ENCODE measurements at regions not wholly inside any gene's neighbourhood (a gene's known extent, or its start where the extent isn't known, plus 50 kb on each side); places are given as distances from the start of the nearest gene placed in this dataset.

- H3K4me3 ChIP-seq = no peak overlapping the region
- TF ChIP-seq CTCF (IDR thresholded peaks at IDR 0.05) = no peak
- no peak for DNase-seq (ENCODE audit: low spot score)
- H3K27ac ChIP-seq = no peak overlapping the region
These were observed 526.3 kb upstream of the FAM241A start for GRCh38 chr4:111618908-111619307.

GRCh38 chr4:111628437-111628836 lies 516.8 kb upstream of the FAM241A start:
- no peak for TF ChIP-seq CTCF (IDR thresholded peaks at IDR 0.05)
- Histone ChIP-seq H3K4me3 (no peak overlapping the region), H3K27ac (no peak overlapping the region)
- DNase-seq (ENCODE audit: low spot score) = no peak

GRCh38 chr4:111630705-111631104 lies 514.5 kb upstream of the FAM241A start:
- no peak for DNase-seq (ENCODE audit: low spot score)
- Histone ChIP-seq H3K27ac (no peak overlapping the region), H3K4me3 (no peak overlapping the region)
- no peak for TF ChIP-seq CTCF (IDR thresholded peaks at IDR 0.05)

- Histone ChIP-seq H3K27ac (no peak overlapping the region), H3K4me3 (no peak overlapping the region)
- DNase-seq (ENCODE audit: low spot score) = no peak
- no peak for TF ChIP-seq CTCF (IDR thresholded peaks at IDR 0.05)
These were observed 513.8 kb upstream of the FAM241A start for GRCh38 chr4:111631215-111631999.

- no peak overlapping the region for H3K4me3 ChIP-seq
- DNase-seq (ENCODE audit: low spot score) = no peak
- TF ChIP-seq CTCF (IDR thresholded peaks at IDR 0.05) = no peak
- no peak overlapping the region for H3K27ac ChIP-seq
These were observed 512.6 kb upstream of the FAM241A start for GRCh38 chr4:111632641-111633151.

GRCh38 chr4:111633663-111634266 lies 511.5 kb upstream of the FAM241A start:
- Histone ChIP-seq H3K27ac (no peak overlapping the region), H3K4me3 (no peak overlapping the region)
- DNase-seq (ENCODE audit: low spot score) = no peak
- TF ChIP-seq CTCF (IDR thresholded peaks at IDR 0.05) = no peak

- Histone ChIP-seq H3K27ac (no peak overlapping the region), H3K4me3 (no peak overlapping the region)
- TF ChIP-seq CTCF (IDR thresholded peaks at IDR 0.05) = no peak
- DNase-seq (ENCODE audit: low spot score) = no peak
These were observed 509.6 kb upstream of the FAM241A start for GRCh38 chr4:111635646-111636045.
